Nucleus accumbens (tissue), 56 donors: ENCODE measurements at regions not wholly inside any gene's neighbourhood (a gene's known extent, or its start where the extent isn't known, plus 50 kb on each side); places are given as distances from the start of the nearest gene placed in this dataset.
A peak's percentile ranks its signal among the peaks of the same experiment; 100 is the strongest.

Experiments
- DNase-seq, 56 donors: peaks; one replicate each; lab custom pipeline; 2025; lab: John Stamatoyannopoulos, UW

DNA sequence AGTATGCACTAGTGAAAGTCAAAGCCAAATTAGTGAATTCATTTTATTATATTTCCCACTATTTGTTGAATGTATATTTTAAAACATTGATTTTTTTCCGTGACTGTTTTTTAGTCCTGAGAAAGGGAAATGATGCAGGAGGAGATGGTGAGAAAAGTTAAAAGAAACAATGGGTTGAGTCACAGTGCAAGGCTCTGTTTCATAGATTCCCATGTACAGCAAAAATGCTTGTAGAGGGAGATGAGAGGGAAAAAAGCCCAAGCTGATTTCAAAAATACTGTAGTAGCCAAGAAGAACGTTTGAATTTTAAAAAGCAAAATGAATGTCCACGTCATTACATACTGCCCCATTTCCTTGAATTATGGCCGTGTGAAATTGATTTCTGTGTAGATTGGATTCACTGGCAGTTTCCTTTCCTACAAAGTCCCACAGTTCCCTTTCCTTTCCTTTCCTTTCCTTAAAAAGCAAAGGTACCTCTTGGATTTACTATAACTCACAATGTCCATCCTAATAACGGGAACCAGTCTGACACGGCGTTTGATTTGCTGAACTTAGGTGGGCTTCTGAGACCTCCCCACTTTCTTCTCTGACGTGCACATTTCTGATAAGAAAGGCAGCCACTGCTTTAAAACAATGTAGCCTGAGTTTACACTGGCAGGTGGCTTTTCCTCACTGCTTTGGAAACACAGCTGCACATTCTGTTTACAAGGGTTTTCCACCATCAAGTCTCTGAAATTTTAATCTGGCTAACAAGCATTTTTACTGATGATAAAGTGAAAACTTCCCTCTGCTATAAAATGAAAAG is 63.7 kb downstream of the SPCS3 start:
- DNase-seq = no peak

DNA sequence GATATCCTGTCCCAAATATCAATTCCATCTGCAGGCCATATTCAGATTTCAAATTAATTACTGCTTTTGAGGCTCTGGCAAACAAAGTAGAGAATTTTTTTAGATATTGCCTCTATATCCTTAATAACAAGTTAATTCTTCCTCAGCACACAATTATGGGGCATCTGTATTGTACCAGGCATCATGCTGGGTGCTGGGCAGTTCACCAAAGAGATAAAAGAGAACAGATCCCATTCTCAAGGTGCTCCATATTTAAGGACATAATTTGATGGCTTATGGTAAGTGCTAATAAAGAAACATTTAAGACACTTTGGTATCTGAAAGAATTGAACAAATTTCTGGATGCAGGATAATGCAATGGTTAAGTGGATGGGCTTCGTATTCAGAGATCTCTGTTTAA is 65.8 kb downstream of the SPCS3 start:
- no peak for DNase-seq

DNA sequence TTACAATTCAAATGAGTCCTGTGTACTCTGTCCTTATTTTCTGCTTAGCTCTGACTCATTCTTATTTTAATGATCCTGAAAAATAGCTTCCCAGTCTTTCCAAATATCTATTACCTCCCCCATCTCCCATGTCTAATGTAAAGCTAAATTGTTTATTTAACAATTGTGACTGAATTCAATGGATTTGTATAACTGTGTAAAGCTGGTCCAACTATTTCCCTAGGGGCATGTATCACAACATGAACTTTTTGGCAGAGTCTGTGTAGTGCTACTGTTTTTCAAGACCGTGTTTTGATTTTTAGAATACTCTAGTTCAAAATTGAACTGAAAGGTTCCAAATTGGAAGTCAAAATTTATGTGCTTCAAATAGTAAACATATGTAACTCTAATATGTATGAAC is 67.8 kb downstream of the SPCS3 start:
- no peak for DNase-seq

DNA sequence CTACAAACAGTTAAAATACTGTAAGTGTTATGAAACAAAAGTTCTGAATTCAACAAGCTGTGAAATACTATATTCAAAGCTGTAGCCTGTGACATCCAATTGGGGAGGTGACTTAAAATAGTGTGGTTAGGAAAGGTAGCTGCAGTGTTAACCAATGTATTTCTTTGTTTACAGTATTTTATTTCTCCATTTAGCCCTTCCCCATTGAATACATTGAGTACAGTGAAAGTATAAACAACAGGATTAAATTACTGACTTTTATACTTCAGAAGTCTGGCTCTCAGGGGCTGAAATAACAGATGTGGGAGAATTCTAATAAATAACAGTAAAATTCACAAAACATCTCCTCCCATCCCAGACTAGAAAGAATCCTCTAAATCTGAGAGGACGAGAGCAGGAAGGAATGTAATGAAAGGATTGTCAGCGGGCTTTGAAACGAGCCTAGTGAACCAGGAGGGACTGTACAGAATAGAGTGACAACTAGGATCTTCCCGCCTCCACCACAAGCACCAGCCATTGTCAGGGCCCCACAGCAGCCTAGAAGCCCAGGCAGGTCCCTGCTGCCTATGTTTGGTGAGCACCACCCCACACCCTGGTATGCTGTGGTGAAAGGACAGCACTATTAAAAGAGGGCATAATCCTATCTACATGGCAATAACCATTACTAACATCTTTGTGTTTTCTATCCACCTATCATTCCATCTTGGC is 73.7 kb downstream of the SPCS3 start:
- DNase-seq = no peak

DNA sequence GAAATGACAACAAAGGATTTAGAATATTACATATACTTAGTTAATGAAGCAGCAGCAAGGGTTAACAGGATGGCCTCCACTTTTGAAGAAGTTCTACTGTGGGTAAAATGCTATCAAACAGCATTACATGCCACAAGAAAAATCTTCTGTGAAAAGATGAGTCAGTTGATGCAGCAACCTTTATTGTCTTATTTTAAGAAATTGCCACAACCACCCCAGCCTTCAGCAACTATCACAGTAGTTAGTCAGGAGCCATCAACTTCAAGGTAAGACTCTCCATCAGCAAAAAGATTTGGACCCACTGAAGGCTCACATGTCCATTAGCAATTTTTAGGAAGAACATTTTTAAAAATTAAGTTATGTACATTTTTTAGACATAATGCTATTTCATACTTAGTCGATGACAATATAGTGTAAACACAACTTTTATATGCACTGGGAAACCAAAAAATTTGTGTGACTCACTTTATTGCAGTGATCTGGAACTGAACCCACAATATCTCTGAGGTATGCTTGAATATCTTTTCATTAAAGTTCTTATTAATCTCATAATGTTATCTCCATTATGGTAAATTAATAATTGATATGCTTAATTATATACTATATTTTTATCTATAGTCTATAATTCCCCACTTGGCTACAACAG is 81.2 kb downstream of the SPCS3 start:
- no peak for DNase-seq

DNA sequence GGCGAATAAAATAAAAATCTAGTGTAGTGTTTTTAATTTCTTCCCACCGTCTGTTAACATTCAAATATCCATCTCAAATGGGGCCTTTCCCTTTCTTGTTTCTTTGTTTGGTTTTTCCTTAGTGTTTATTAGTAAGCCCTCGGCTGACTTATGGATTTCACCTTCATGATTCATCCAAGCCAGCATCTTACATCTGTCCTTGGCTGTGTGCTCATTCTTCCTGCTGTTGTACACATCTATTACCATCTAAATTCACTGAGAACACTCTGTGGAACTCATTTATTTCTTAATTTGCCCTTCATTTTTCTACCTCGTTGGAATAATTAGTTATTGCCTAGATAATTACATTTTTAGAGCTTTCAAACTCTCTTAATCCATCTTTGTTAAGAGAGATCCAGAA is 84.9 kb downstream of the SPCS3 start:
- DNase-seq = no peak

DNA sequence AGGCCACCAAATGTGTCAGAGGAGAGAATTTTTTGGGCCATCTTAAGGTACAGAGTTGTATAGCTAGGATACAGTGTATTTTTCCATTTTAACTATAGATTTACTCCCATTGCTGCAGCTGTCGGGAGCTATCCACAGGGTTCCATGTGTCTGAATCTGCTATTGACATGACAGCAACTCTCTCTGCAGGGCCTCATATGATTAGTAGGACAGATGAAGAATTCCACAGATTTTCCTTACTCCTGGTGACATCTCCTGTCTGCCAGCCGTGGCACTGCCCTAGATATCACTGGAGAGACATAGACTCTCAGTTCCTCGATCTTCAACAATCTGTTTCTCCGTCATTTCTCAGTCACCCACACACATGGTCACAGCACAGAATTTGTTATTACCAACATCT is 86.5 kb downstream of the SPCS3 start:
- no peak for DNase-seq

DNA sequence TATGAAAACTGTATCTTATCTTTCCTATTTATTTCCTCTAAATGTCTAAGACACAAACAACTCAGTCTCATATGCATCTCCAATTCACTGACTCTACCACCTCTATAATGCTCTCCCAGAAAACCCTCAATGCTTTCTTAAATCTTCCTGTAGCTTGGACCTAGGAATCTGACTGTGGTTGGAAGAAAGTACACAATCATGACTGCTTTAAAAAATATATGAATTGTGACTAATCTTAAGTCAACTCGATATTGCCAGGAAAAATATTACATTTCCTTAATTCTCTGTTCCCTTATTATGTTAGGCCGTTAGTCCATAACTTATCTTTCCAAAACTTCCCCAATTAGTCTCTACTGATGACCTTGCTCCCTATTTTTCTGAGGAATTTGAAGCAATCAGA is 87.0 kb downstream of the SPCS3 start:
- DNase-seq = no peak

DNA sequence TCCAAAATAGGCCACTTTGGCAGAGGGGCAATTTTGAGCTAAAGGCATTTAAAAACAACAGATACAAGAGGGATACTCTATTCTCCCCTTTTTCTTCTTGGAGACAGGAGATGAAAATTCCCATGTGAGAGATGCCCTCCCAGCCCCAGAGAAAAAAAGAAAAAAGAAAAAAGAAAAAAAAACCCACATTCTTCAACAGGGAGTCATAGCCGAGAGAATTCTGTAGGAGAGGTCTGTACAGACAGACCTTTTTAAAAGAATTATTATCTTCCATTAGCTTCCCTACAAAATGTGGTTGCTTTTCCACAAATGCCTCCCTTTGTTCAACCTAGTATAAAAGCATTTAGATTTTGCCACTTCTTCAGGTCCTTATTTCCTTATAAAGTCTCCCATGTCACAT is 89.9 kb downstream of the SPCS3 start:
- DNase-seq = no peak

DNA sequence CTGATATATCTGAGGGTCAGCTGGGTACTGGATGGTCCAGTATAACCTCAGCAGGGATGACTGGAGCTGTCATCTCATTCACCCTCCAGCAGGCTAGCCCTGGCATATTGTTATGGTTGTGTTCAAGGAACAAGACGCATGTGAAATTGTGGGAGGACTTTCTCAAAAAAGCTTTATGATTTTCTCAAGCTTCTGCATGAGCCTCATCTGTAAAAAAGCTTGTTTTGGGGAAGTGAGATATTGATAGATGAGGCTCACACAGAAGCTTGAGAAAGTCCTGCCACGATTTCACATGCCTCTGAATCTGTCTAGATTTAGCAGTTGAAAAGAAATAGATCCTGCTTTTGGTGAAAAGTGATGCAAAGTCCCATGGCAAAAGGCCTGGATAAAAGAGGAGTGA is 93.4 kb downstream of the SPCS3 start:
- DNase-seq = no peak

DNA sequence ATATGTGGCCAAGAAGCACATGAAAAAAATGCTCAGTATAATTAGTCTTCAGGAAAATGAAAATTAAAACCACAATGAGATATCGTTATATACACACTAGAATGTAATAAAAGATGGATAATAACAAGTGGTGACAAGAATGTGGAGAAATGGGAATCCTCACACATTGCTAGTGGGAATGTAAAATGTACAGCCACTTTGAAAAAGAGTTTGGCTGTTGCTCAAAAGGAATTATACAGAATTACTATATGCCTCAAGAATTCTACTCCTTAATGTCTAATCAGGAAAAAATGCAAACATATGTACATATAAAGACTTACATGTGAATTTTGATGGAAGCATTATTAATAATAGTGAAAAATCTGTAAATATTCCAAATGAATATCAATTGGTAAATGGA is 102.2 kb downstream of the SPCS3 start:
- DNase-seq = no peak

DNA sequence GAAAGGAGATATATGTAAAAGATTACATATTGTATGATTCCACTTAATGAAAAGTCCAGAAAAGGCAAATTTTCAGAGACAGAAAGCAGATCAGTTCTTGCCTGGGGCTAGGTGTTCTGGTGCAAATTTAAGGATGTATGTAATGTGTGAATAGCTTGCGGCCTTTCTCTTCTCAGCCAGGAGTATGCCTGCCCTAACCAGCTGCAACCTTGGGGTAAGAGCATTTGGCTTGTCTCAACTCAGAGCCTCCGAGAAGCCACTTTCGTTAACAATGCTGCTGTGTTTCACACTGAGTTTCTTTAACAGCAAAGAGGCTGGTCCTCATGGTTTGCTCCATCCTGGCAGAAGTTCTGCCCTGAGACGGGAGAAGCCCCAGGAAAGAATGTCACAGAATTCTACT is 102.7 kb downstream of the SPCS3 start:
- DNase-seq = no peak

DNA sequence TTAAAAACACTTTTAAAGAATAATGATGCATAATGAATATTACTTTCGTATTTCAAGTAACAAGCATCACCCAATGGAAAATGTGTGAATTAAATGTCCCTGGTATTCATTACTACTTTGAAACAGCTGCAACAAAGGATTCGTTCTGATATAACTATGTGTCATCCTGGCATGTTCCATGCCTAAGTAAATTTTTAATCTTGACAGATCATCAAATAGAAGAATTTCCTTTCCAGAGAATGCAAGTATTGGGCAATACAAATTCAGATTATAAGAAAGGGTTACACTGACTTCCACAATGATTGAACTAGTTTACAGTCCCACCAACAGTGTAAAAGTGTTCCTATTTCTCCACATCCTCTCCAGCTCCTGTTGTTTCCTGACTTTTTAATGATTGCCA is 105.3 kb downstream of the SPCS3 start:
- DNase-seq = no peak

DNA sequence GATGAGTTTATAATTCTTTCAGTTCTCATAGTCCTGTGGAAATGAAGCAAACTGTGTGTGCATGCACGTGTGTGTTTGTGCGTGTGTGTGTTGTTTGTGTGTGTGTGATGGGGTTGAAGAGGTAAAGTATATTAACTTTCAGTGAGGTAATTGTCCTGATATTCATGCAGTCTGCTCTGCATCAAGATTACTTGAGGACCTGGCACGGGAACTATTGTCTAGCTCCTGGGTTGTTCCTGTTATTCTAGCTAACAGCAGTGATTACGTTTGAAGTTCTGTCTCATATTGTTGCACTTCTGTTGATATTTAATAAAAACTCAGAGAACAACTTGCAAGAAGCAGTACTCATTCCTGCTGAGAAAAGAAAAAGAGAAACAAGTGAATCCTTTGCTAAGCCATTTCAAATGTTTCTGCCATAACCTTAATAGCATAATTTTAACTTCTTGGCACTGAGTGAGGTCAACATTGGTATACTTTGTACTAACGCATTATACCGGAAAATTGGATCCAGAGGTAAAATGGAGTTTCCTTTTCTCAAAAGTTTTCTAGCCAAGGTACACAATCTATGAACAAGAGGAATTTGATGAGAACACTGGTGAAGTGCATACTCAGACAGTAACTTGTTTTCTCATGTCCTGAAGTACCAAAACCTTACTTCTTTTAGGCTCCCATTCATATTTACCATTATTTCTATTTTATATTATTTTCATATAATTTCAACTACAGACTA is 113.2 kb downstream of the SPCS3 start:
- no peak for DNase-seq

DNA sequence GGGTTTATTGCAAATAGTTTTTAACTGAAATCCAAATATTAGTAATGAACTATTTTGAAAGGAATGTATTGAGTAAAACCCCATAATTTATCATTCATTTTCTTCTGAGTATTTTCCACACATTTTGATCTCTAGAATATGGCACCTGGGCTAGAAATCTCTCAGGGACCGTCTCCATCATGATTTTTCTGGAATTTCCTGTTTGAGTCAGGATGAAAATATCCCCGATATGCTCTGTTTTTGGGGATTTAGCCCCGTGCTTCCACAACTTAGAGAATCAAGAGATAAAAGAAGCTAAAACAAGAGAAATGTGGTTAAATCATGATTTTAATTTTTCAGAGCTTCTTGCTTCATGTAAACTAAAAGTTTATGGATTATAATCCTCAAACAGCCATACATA is 114.2 kb downstream of the SPCS3 start:
- no peak for DNase-seq

DNA sequence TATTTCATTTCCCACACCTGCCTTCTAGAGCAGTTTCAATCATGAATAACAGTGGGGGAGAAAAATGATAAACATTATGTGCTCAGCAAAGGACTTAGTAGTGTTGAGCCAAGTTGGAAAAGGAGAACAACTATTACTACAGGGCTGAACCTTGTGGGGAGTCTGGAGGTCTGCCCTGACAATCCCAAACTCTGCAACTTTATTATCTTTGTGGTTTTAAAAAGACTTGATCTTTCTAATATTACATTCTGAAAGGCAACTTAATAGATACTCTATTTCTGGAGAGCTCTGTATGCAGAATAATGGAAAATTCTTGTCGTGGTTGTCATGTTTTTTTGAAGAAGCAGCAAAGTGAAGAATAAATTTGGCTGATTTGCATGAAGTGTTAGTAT is 116.1 kb downstream of the SPCS3 start:
- DNase-seq = no peak

DNA sequence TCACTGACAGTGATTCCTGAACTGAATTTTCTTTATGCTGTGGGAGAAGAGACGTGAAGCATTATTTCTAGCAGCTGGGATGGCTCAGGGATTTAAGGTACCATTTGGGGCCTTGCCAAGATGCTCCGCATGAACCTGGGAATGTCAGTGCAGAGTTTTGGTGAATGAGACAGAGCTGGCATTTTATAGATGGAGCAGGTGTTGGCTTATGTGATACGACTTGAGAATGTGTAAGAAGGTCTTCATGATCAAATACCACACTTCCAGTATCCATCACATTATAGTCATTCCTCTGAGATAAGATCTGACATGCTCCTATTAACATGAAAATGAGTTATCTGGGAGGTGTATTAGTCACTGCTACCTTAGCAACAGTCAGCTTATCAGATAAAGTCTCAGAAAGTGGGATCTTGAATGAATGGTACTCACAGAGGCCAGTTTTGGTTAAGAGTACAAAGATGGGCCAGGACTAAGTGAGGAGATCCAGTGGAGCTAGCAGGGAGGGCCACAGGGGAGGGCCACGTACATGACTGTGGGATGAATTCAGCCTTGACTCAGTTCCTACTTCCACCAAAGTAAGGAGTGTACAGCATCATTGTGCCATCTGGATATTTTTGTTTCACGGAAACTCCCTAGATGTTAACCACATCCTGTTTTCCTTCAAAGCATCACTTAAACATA is 116.7 kb downstream of the SPCS3 start:
- peak in 17 of 56 donors; percentile 0 to 32 (median 10) for DNase-seq

DNA sequence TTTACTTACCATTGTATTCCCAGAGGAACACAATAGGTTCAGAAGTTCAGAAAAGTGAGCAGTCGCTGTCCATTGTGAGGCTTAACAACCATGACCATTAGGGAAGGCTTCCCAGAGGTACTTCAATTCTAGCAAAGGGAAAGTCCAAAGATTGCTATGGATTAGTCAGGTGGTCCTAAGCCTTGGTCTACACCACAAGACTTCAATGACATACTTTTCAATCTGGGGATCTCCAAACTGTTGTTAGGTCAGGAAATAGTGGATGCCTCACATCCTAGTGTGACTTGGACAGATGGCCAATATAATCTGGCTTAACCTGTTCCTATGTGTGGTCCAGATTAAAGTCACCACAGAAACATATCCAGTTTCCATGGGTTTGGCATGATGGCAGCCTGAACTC is 118.0 kb downstream of the SPCS3 start:
- no peak for DNase-seq

DNA sequence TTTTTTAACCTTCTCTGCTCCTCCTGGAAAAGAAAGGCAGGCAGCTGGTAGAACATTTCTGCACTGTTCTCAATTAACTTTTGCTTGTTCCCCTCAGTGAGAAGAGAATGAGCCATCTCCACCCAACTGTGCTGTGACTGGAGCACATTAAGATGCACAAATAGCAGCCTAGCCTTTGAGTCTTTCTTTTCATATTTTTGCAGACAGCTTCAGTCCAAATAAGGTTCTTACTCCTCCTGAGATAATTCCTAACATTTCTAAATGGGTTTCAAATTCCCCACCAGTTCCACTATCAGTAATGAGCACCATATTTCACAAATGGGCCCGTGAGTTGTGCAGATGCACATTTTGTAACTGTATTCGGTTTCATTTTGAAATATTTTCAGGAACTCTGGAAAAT is 118.6 kb downstream of the SPCS3 start:
- no peak for DNase-seq

DNA sequence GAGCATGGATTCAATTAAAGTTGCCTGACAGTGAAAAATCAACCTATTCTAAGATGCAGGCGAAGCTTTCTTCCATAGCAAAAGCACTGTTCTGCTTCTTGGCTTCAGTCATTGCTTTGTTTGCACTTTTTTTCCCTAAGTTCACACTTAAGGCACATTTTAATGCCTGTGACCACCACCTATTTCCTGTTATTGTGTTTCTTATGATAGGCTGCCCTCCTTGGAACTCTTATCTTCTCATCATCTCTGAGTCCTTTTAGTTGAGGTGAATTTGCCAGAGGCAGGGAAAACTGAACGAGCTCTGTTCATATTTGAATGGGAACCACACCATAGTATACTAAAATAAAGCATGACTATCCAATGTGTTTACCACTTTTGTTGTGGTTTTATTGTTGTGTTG is 119.8 kb downstream of the SPCS3 start:
- no peak for DNase-seq

DNA sequence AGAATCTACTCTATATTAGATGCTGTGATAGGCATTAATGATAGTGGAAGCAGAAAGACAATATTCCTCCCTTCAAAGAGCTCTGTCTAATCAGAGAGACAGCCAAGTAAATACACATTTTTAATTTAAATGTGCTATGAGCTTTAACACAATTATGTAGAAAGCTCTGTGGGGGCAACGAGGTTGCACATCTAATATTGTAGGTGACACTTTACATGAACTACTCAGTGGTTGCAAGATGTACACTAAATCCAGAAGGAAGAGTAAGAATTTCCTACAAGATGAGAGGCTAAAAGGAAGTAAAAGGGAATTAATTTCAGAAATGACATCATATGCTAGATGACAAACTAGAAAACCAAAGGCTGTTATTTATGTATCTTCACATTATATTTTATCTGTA is 120.9 kb downstream of the SPCS3 start:
- DNase-seq = no peak
